ENCODE measurements at regions not wholly inside any gene's neighbourhood (a gene's known extent, or its start where the extent isn't known, plus 50 kb on each side); places are given as distances from the start of the nearest gene placed in this dataset.

DNA sequence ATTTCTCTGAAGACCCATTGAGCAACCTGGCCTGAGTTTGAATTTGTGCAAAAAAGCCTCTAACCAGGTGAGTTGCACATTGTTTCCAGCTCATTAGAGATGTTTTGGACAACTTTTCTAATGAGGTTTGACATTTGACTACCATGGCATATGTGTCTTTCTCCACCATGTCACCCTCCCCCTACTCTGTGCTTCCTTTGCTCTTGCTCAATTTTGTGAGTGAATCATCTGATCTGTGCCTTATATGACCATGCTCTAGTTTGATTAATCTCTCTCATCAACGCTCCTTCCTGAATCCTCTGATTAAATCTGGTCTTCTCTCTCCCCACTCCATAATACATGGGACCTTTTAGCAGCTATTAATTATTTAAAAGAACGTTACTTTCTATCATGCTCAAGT lies 144.8 kb upstream of the SAMSN1 start:
- TF ChIP-seq, protein P1, sequence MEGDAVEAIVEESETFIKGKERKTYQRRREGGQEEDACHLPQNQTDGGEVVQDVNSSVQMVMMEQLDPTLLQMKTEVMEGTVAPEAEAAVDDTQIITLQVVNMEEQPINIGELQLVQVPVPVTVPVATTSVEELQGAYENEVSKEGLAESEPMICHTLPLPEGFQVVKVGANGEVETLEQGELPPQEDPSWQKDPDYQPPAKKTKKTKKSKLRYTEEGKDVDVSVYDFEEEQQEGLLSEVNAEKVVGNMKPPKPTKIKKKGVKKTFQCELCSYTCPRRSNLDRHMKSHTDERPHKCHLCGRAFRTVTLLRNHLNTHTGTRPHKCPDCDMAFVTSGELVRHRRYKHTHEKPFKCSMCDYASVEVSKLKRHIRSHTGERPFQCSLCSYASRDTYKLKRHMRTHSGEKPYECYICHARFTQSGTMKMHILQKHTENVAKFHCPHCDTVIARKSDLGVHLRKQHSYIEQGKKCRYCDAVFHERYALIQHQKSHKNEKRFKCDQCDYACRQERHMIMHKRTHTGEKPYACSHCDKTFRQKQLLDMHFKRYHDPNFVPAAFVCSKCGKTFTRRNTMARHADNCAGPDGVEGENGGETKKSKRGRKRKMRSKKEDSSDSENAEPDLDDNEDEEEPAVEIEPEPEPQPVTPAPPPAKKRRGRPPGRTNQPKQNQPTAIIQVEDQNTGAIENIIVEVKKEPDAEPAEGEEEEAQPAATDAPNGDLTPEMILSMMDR (conservative IDR thresholded peaks at IDR 0.05): no peak
- TF ChIP-seq EZH2 (IDR thresholded peaks at IDR 0.05; ENCODE audit: low read depth): no peak
